HG03135 (cell line): ENCODE measurements at regions not wholly inside any gene's neighbourhood (a gene's known extent, or its start where the extent isn't known, plus 50 kb on each side); places are given as distances from the start of the nearest gene placed in this dataset.
"Not testable (repeated sequence)": the region's sequence is repeated elsewhere in the genome, so short reads cannot be mapped to it uniquely, and the experiment has no call there.

Source experiments
- ATAC-seq: cut with Tn5 transposase; IDR thresholded peaks from one replicate; pipeline ENCODE4 v1.9.1; 2021; ENCODE audit warnings: mild to moderate bottlenecking, moderate library complexity; ENCODE audit not compliant: unreplicated experiment

DNA sequence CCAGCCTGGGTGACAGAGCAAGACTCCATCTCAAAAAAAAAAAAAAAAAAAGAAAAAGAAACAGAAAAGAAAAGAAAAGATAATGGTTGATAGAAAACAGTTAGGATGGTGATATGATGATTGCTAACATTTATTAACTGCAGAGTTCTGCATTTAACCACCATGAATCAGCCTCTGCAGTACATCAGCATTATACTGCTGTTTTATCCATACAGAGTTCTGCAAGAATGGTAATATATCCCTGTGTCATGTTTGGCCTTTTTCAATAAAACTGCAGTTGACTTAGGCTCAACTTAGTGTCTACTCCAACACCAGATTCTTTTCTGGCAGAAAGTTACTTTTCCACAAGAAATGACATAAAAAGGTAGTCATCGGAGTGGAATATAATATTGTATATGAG lies 62.6 kb downstream of the DUSP6 start:
- ATAC-seq, result no peak

GRCh38 chr12:89288959-89289358 lies 63.3 kb downstream of the DUSP6 start:
- no peak for ATAC-seq

GRCh38 chr12:89286501-89286900 lies 65.8 kb downstream of the DUSP6 start:
- ATAC-seq, result no peak

DNA sequence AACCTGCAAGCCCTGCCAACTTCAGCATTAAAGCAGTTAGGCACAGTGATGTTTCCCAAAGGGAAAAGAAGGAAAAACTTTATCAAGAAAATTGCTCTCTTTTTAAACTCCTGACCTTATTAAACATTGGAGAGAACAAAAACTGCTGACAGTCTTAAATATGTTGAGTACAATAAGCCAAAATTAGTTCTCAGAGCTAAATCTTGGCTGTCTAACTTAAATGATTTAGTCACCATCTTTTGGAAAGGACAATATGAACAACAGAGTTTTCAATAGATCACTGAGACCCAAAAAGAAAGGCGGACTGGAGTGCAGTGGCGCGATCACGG lies 70.8 kb downstream of the DUSP6 start:
- ATAC-seq, result no peak

GRCh38 chr12:89280833-89281538 lies 71.3 kb downstream of the DUSP6 start:
- no peak for ATAC-seq

DNA sequence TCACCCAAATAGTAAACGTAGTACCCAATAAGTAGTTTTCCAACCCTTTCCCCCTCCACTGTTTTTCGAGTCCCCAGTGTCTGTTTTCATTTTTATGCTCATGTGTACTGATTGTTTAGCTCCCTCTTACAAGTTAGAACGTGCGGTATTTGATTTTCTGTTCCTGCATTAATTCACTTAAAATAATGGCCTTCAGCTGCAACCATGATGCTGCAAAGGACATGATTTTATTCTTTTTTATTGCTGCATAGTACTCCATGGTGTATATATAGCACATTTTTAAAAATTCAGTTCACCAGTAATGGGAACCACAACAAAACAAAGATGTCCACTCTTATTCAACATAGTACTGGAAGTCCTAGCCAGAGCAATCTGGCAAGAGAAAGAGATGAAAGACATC lies 72.8 kb downstream of the DUSP6 start:
- ATAC-seq, result no peak

GRCh38 chr12:89278862-89279261 lies 73.4 kb downstream of the DUSP6 start:
- no peak for ATAC-seq

DNA sequence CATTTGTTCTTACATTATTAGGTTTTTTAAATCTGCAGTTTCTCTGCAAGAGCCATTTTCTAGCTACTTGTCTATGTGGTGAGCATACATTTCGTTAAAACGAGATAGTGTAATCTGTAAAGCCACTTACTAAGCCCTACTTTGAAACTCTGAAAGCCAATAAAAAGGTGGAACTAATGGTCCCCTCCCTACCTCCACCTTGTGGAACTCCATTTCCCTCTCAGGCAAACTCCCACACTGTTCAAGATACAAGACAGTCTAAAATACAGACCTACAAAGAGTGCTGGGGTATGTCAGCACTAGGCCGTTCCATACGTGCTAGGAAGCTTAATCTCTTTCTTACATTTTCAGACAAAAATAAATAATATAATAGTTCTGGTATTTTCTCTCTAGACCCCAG lies 74.1 kb downstream of the DUSP6 start:
- ATAC-seq, result no peak

- no peak for ATAC-seq
Measured at GRCh38 chr12:89276860-89277259, 75.4 kb downstream of the DUSP6 start.

- ATAC-seq, result no peak
Measured at GRCh38 chr12:89273525-89273924, 78.8 kb downstream of the DUSP6 start.

GRCh38 chr12:89270548-89270947 lies 81.8 kb downstream of the DUSP6 start:
- no peak for ATAC-seq

DNA sequence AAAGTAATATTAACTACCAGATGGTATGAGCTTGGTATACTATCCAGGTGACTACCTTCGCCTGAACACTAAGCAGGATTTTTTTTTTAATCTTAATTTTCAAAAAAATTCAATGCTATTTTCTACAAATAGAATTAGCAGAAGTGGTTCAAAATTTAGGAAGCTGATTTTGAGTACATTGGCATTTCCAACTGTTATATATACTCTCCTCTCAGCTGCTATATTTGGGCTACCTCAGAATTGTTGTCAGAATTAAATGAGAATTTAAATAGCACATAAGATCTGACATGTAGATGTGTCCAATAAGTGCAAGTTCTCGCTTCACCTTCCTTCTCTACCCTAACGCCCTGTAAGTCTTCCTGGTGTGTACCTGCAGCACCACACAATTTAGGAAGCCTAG lies 83.1 kb downstream of the DUSP6 start:
- no peak for ATAC-seq

DNA sequence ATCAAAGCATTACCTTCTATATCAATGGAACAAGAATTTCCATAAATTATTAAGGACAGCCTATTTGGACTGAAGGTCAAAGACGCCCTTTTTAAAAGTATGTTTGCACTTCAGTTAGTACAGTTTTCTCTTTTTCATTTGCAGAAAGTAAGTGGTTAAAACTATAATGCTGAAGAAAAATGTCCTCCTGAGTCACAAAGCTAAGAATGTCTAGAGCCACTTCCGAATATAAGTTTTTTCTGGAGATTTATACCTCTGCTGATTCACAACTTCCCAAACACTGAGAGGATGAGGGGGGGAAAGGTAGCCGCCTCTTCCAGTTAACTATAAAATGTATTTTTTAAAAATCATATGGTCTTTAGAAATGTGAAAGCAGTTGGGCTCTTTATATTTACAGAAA lies 84.9 kb downstream of the DUSP6 start:
- no peak for ATAC-seq

- ATAC-seq, result not testable (repeated sequence)
Measured at GRCh38 chr12:89266574-89267188, 85.6 kb downstream of the DUSP6 start.

- no peak for ATAC-seq
Measured at GRCh38 chr12:89264837-89265236, 87.5 kb downstream of the DUSP6 start.

DNA sequence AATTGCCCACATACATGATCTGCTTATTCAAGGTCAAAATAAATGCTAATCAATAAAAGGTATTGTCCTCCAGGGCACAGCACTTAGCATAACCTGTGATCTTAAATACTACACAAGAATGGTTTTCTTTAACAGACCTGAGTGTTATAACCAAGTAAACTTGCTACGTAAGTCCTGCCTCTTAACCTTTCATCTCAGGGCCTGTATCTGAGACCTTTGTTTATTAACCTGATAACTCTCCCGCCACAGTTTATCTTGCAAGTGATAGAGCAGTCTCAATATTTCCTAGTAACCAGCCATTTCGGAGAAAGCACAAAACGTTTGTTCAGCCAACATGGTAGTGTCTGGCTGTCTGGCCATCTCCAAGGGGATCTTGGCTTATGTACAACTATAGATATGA lies 88.4 kb downstream of the DUSP6 start:
- ATAC-seq, result no peak

- no peak for ATAC-seq
Measured at GRCh38 chr12:89262855-89263552, 89.3 kb downstream of the DUSP6 start.

GRCh38 chr12:89261982-89262381 lies 90.3 kb downstream of the DUSP6 start:
- ATAC-seq, result no peak

DNA sequence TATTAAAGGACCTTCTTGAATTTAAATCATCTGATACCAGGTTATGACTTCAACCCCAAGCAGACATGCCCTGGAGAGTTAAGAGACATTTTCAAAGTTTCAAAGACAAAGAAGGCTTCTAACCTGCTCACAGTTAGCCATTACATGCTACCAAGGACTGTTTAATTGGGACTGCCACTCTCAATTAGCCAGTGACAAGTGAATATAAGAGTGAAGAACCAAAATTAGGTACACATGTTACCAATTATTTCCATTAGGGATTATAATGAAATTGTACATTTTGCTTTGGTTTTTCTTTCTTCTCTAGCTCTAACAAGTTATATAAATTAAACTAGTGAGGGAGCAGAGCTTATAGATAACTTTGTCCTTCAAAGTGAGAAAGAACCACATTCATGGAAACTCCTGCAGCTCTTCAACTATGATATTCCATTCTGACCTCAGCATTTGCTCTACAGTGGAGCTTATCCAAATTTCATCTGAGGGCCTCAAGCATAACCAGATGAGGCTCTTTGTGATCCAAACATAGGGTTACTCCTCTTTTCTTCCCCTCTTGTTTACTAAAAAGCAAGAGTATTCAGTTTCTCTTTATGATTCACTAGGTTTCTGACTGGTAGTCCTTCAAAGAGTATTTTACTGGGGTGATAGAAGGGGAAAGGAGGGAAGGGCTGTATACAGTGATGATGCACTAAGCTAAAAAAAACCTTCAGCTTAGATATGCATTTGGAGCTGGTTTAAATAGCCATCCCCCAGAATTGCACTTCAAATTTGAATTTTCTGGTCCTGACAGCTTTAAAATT lies 91.3 kb downstream of the DUSP6 start:
- no peak for ATAC-seq

- no peak for ATAC-seq
Measured at GRCh38 chr12:89259821-89260220, 92.5 kb downstream of the DUSP6 start.

DNA sequence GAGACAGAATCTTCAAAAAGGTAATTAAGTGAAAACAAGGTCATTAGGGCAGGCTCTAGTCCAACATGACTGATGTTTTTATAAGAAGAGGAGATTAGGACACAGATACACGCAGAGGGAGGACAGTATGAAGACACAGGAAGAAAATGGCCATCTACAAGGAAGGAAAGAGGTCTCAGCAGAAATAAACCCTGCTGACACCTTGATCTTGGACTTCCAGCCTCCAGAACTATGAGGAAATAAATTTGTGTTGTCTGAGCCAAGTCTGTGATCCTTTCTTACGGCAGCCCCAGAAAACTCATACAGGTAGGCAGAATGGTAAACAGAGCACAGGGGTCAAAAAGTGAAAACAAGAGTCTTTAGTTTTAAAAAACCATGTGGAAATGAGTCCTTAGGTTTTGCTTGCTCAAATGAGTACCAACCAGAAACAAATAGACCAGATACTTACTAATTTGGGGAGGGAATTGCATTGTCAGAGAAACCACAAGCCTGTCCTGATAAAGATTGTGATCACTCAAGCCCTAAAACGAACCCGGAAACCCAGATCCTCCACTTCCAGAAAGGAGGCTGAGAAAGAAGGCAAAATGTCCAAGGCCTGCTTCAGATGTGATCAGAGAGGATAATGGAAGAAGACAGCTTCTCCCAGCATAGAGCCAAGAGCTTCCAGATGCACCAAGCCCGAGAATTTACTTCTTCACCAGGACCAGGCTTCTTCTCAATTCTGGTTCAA lies 93.9 kb downstream of the DUSP6 start:
- ATAC-seq, result no peak
